GM23338 (cell line): ENCODE measurements at regions not wholly inside any gene's neighbourhood (a gene's known extent, or its start where the extent isn't known, plus 50 kb on each side); places are given as distances from the start of the nearest gene placed in this dataset.

Source experiments
- ATAC-seq: fragments of 200-7000 bp; cut with Tn5 transposase; 3 replicates; pipeline ENCODE4 v1.9.1; 2020
- DNase-seq: peaks from one replicate; pipeline ENCODE4 v3.0.0-alpha.2; 2015; ENCODE audit warnings: low spot score
- H2AFZ ChIP-seq: fragments of 200-600 bp; sonication (generic); 2 replicates; pipeline ENCODE4 v1.8.0; 2016; ENCODE audit warnings: antibody characterized with exemption, mild to moderate bottlenecking, moderate library complexity
- H3F3A ChIP-seq: fragments of 200-600 bp; sonication (generic); replicated peaks from 2 replicates; pipeline ENCODE4 v1.8.0; 2017; ENCODE audit warnings: antibody characterized with exemption, mixed run types, low read depth
- H3K27ac ChIP-seq: fragments of 200-600 bp; sonication (generic); 2 replicates; pipeline ENCODE4 v1.6.1; 2016; ENCODE audit warnings: low read depth
- H3K27me3 ChIP-seq: fragments of 200-600 bp; sonication (generic); 2 replicates; pipeline ENCODE4 v1.8.0; 2016; ENCODE audit warnings: mild to moderate bottlenecking, mixed run types, moderate library complexity; ENCODE audit not compliant: insufficient read depth
- H3K36me3 ChIP-seq: fragments of 200-600 bp; sonication (generic); 2 replicates; pipeline ENCODE4 v1.8.0; 2016; ENCODE audit warnings: mild to moderate bottlenecking; ENCODE audit not compliant: insufficient read depth
- H3K4me1 ChIP-seq: fragments of 200-600 bp; sonication (generic); 2 replicates; pipeline ENCODE4 v1.8.0; 2016; ENCODE audit warnings: mild to moderate bottlenecking, moderate library complexity; ENCODE audit not compliant: insufficient read depth
- H3K4me2 ChIP-seq: fragments of 200-600 bp; sonication (generic); 2 replicates; pipeline ENCODE4 v1.7.1; 2017; ENCODE audit warnings: mixed run types
- H3K4me3 ChIP-seq: fragments of 200-600 bp; sonication (generic); 2 replicates; pipeline ENCODE4 v1.6.1; 2016; ENCODE audit warnings: mixed run types
- H3K79me2 ChIP-seq: fragments of 200-600 bp; sonication (generic); replicated peaks from 2 replicates; pipeline ENCODE4 v1.8.0; 2017; ENCODE audit warnings: mild to moderate bottlenecking; ENCODE audit not compliant: insufficient read depth
- H3K9me2 ChIP-seq: fragments of 200-600 bp; sonication (generic); 2 replicates; pipeline ENCODE4 v1.8.0; 2017; ENCODE audit not compliant: insufficient read depth
- H4K20me1 ChIP-seq: fragments of 200-600 bp; sonication (generic); replicated peaks from 2 replicates; pipeline ENCODE4 v1.8.0; 2017; ENCODE audit warnings: mild to moderate bottlenecking; ENCODE audit not compliant: insufficient read depth
- H3K27ac Mint-ChIP-seq: 2 replicates; pipeline ENCODE4 v1.8.0; 2020; ENCODE audit warnings: inconsistent platforms, mild to moderate bottlenecking, moderate library complexity, mixed read lengths
- H3K27me3 Mint-ChIP-seq: 3 replicates; pipeline ENCODE4 v1.8.0; 2022; ENCODE audit warnings: low read depth, mild to moderate bottlenecking, moderate library complexity, mixed read lengths, inconsistent platforms; ENCODE audit not compliant: insufficient read depth, poor library complexity
- H3K36me3 Mint-ChIP-seq: 3 replicates; pipeline ENCODE4 v1.8.0; 2021; ENCODE audit warnings: low read depth, mild to moderate bottlenecking, inconsistent platforms, moderate library complexity, mixed read lengths
- H3K4me1 Mint-ChIP-seq: 3 replicates; pipeline ENCODE4 v1.8.0; 2020; ENCODE audit warnings: mild to moderate bottlenecking, inconsistent platforms, mixed read lengths
- H3K4me3 Mint-ChIP-seq: 3 replicates; pipeline ENCODE4 v1.8.0; 2021; ENCODE audit warnings: moderate library complexity, mild to moderate bottlenecking, inconsistent platforms, mixed read lengths
- H3K9me3 Mint-ChIP-seq: 3 replicates; pipeline ENCODE4 v1.8.0; 2020; ENCODE audit warnings: moderate library complexity, mild to moderate bottlenecking, inconsistent platforms, mixed read lengths
- CREB1 ChIP-seq: fragments of 250-450 bp; sonication (Bioruptor Pico); IDR thresholded peaks from 2 replicates; pipeline ENCODE4 v1.5.0; 2020; ENCODE audit warnings: low read depth, mild to moderate bottlenecking, moderate library complexity
- CTCF ChIP-seq, 2 experiments: fragments of 200-600 bp in 1 of 2; sonication (generic) in 1 of 2; conservative IDR thresholded peaks; 2 replicates each; pipeline versions ENCODE4 v1.5.1 to v1.6.1; 2016 to 2017; ENCODE audit warnings: antibody characterized with exemption in 2 of 2, low read depth in 2 of 2, mild to moderate bottlenecking in 2 of 2, moderate library complexity in 1 of 2
- ETS1 ChIP-seq: IDR thresholded peaks from 2 replicates; pipeline ENCODE4 v1.6.1; 2016; ENCODE audit warnings: antibody characterized with exemption
- EZH2 ChIP-seq: fragments of 200-600 bp; sonication (generic); IDR thresholded peaks from one replicate; pipeline ENCODE4 v1.8.0; 2017; ENCODE audit warnings: antibody characterized with exemption, mild to moderate bottlenecking, low read depth; ENCODE audit not compliant: unreplicated experiment
- EZH2phosphoT487 ChIP-seq: fragments of 200-600 bp; sonication (generic); IDR thresholded peaks from one replicate; pipeline ENCODE4 v1.8.1; 2018; ENCODE audit warnings: antibody characterized with exemption; ENCODE audit not compliant: unreplicated experiment
- JUNB ChIP-seq: IDR thresholded peaks from one replicate; pipeline ENCODE4 v1.6.1; 2016; ENCODE audit warnings: antibody characterized with exemption; ENCODE audit not compliant: unreplicated experiment
- NANOG ChIP-seq: IDR thresholded peaks from 2 replicates; pipeline ENCODE4 v1.6.1; 2016; ENCODE audit warnings: antibody characterized with exemption, borderline replicate concordance
- POLR2AphosphoS5 ChIP-seq: IDR thresholded peaks from 2 replicates; pipeline ENCODE4 v1.6.1; 2016; ENCODE audit warnings: antibody characterized with exemption, low read depth
- STAT1 ChIP-seq: IDR thresholded peaks from one replicate; pipeline ENCODE4 v1.6.1; 2016; ENCODE audit warnings: antibody characterized with exemption; ENCODE audit not compliant: unreplicated experiment
- ZNF331 ChIP-seq: fragments of 250-450 bp; sonication (Bioruptor Pico); IDR thresholded peaks from 2 replicates; pipeline ENCODE4 v1.5.0; 2020; ENCODE audit warnings: low read depth, mild to moderate bottlenecking, moderate library complexity
- ZNF462 ChIP-seq: fragments of 250-450 bp; sonication (Bioruptor Pico); IDR thresholded peaks from 2 replicates; pipeline ENCODE4 v1.5.0; 2020; ENCODE audit warnings: mild to moderate bottlenecking, moderate library complexity
- TF ChIP-seq, protein P1 (sequence below): IDR thresholded peaks from one replicate; pipeline ENCODE4 v1.6.1; 2018; ENCODE audit warnings: antibody characterized with exemption; ENCODE audit not compliant: unreplicated experiment

- TF ChIP-seq CTCF (conservative IDR thresholded peaks at IDR 0.05; ENCODE audit: low read depth in 2 of 2), result no peak
- TF ChIP-seq NANOG, result no peak
- no peak for TF ChIP-seq STAT1
- no peak for TF ChIP-seq ZNF462
- no peak for TF ChIP-seq POLR2AphosphoS5
- TF ChIP-seq ZNF331 (CRISPR knock-in tag), result no peak
- no peak for TF ChIP-seq JUNB
- TF ChIP-seq CREB1 (CRISPR knock-in tag), result no peak
- TF ChIP-seq EZH2phosphoT487, result no peak
Measured at GRCh38 chr2:16207611-16208010, 267.3 kb downstream of the MYCN start (continued).

GRCh38 chr2:16207151-16207550 lies 266.8 kb downstream of the MYCN start:
- no peaks in the 10 kb centered on the region for H3K79me2 ChIP-seq
- Mint-ChIP-seq H3K27ac (no peak overlapping the region), H3K4me3 (no peak overlapping the region), H3K36me3 (peaks cover 8% of the 10 kb centered on the region), H3K9me3 (peaks cover 29% of the 10 kb centered on the region), H3K27me3 (peaks cover 5% of the 10 kb centered on the region), H3K4me1 (peaks cover 17% of the 10 kb centered on the region)
- ATAC-seq (no peak), DNase-seq (no peak)
- no peak overlapping the region for H3K4me3 ChIP-seq
- no peak overlapping the region for H3K27ac ChIP-seq
- H3K4me2 ChIP-seq, result no peak overlapping the region
- no peaks in the 10 kb centered on the region for H3K4me1 ChIP-seq
- no peaks in the 10 kb centered on the region for H3F3A ChIP-seq
- peaks cover 7% of the 10 kb centered on the region; the same call in 1 of the 2 replicates for H3K9me2 ChIP-seq
- no peaks in the 10 kb centered on the region for H4K20me1 ChIP-seq
- 0 out of 2 replicates have a peak overlapping the region, but pooled peaks have one; percentile 66 for H2AFZ ChIP-seq
- no peaks in the 10 kb centered on the region for H3K27me3 ChIP-seq
- no peaks in the 10 kb centered on the region for H3K36me3 ChIP-seq
- TF ChIP-seq ZNF331 (CRISPR knock-in tag) (no peak), NANOG (no peak), EZH2phosphoT487 (no peak), ETS1 (no peak), EZH2 (no peak), POLR2AphosphoS5 (no peak)
- TF ChIP-seq, protein P1, sequence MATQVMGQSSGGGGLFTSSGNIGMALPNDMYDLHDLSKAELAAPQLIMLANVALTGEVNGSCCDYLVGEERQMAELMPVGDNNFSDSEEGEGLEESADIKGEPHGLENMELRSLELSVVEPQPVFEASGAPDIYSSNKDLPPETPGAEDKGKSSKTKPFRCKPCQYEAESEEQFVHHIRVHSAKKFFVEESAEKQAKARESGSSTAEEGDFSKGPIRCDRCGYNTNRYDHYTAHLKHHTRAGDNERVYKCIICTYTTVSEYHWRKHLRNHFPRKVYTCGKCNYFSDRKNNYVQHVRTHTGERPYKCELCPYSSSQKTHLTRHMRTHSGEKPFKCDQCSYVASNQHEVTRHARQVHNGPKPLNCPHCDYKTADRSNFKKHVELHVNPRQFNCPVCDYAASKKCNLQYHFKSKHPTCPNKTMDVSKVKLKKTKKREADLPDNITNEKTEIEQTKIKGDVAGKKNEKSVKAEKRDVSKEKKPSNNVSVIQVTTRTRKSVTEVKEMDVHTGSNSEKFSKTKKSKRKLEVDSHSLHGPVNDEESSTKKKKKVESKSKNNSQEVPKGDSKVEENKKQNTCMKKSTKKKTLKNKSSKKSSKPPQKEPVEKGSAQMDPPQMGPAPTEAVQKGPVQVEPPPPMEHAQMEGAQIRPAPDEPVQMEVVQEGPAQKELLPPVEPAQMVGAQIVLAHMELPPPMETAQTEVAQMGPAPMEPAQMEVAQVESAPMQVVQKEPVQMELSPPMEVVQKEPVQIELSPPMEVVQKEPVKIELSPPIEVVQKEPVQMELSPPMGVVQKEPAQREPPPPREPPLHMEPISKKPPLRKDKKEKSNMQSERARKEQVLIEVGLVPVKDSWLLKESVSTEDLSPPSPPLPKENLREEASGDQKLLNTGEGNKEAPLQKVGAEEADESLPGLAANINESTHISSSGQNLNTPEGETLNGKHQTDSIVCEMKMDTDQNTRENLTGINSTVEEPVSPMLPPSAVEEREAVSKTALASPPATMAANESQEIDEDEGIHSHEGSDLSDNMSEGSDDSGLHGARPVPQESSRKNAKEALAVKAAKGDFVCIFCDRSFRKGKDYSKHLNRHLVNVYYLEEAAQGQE, result no peak
